ENCODE measurements at regions not wholly inside any gene's neighbourhood (a gene's known extent, or its start where the extent isn't known, plus 50 kb on each side); places are given as distances from the start of the nearest gene placed in this dataset.

DNA sequence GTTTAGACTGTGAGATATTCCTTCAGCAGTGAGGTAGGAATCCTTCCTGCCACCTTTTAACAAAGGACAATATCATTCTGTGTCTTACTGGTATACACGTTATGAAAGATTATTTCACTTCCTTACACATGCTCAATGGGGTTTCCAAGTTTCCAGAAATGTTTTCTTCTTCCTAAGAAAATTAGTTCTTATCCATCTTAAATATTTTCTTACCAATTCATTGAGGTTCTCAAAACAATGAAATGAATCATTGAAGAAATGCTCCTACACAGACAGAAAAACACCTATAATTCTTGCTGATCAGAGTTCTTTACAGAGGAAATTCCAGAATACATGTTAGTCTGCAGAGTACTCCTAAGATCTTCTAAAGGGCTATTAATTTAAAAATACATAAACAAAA, 51.4 kb upstream of the SEC61G start:
- no peak for DNase-seq

DNA sequence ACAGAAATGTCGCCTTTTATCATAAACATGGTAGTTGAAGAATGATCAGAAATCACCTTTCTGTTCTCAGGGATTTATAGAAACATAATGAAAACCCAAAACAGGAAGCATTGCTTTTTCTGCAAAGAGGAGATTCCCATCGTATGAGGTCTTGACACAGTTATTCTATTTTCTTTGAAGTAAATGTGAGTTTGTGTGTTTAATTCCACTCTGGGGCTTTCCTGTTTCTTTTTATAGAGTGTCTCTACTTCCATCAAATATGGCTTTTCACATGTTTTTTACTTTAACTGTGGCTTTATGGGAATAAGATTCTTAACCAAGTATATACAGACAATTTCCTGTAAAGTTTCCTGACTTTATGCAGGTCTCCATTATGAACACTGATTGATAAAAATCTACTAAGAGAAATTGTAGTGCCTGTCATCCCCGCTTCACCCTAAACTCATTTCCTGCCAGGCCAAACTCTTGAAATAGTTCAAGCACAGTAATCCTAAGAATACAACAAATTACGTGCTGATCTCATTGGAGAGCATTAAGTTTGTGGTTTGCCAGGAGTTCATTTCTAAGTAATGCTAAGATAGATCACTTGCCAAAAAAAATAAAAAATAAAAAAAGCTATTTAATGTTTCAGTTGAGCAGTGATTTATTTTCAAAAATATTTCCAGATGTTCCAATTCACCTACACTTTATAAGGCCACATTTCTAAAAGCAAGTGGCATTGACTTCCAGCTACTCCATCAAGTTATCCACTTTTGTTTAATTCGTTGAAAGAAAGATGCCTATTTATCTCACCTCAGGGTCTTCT, 52.2 kb upstream of the SEC61G start:
- DNase-seq = peak; percentile 75

- peak; percentile 38 for DNase-seq
Observed at GRCh38 chr7:54811846-54812254, 52.8 kb upstream of the SEC61G start.

DNA sequence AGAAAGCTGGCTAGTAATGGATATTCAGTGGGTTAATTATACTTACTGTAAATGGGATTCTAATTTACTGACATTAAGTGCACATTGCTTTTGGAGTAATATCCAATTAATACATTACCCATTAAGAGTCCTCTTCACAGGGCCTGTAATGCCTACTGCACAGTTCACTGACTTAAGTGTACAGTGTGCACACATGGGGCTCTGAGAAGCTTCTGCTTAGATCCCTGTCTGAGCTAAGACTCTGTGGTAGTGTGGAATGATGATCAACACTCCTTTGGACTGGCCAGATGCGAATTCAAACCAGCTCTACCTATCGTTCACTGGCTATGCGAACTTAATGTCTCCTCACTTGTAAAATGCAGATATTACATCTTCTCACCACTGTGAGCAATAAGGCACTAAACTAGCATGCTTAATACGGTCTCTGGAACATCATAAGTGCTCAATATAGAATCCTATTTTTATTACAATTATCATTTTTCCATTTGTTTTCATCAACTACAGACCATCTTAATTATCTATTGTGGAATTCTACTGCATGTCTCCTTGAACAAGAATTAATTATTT, 53.8 kb upstream of the SEC61G start:
- DNase-seq = no peak

DNA sequence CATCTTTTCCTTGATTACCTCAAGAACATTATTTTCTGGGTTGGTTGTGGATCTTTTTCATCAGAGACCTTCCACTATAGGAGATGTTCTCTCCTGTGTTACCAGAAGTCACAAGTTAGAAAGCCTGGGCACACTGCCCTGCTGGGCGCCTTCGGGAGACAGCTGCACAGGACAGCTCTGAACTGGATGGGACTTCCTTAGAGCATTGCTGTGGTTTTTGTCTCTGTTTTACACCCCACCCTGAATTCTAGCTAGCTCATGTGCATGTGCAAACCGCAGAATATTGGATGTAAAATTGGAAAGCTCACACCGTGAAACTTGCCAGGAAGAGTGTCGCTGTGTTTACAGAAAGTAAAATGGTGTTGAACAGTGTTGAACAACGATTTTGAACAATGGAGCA, 54.4 kb upstream of the SEC61G start:
- peak; percentile 24 for DNase-seq

- DNase-seq = no peak
Observed at GRCh38 chr7:54814401-54814800, 55.4 kb upstream of the SEC61G start.

DNA sequence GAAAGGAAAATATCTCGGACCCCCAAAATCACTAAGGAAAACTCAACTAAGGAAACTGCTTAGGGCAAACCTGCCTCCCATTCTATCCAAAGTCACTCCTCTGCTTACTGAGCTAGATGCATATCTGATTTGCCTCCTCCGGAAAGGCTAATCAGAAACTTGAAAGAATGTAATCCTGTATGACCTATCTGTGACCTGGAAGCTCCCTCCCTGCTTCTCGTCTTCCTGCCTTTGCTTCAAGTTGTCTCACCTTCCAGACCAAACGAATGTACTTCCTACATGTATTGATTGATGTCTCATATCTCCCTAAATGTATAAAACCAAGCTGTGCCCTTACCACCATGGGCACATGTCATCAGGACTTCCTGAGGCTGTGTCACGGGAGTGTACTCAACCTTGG, 58.1 kb upstream of the SEC61G start:
- no peak for DNase-seq

DNA sequence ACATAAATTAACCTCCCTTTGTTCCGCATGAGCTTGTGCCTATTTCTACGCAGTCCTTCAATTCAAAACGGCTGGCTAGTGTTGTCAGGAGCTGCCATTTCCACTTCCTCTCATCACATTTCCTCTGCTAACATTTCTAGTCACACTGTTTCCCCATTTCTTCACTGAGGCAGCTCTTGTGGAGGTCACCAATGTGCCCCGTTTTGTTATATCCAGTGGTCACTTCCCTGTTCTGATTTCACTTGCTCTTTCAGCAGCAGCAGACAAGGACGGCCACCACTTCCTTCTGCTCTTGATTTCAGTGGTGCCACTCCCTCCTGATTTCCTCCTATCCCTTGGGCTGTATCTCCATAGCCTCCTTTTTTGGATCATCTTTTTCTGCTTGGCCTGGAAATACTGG, 64.8 kb upstream of the SEC61G start:
- DNase-seq = no peak

- no peak for DNase-seq
Observed at GRCh38 chr7:54824655-54825054, 65.6 kb upstream of the SEC61G start.

DNA sequence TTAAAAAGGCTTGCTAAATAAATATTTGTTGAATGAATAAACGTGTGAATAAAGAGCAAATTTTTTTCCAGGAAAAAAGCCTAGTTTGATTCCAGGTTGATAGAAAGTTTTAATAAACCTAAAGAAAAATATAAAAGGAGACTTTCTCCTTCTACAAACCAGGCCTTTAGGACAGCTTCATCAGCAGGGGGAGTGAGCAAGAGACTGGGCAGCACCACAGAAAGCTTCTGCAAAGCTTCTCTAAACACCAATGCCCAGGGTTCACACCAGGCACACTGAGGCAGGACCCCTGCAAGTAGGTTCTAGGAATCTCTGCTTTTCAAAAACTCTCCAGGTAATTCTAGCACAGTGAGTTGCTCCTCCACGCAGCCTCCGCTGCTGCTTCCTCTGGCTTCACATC, 66.4 kb upstream of the SEC61G start:
- no peak for DNase-seq

DNA sequence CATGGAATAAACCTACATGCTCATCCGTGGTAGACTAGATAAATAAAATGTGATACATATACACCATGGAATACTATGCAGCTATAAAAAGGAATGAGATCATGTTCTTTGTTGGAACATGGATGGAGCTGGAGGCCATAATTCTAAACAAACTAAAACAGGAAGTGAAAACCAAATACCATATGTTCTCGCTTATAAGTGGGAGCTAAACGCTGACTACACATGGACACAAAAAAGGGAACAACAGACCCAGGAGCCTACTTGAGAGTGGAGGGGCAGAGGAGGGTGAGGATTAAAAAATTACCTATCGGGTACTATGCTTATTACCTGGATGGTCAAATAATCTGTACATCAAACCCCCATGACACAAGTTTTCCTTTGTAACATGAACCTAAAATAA, 68.7 kb upstream of the SEC61G start:
- DNase-seq = no peak

- DNase-seq = peak; percentile 33
Observed at GRCh38 chr7:54831046-54831643, 72.1 kb upstream of the SEC61G start.

DNA sequence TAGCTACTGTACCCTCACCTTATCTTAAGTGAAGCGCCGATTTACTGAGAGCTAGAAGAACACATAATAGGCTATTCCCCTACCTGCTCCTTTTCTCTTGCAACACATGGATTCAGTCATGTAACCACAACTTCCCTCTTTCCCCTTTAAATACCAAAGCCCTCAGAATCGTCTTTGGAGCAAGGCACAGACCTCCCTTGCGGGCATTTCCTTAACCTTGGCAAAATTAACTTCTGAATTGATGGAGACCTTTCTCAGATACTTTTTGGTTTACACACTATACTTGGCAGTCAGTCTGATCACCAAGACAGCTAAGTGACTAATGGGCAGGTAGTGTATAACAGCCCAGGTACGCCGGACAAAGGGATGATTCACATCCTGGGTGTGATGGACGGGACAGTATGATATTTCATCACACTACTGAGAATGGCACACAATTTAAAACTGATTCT, 72.7 kb upstream of the SEC61G start:
- DNase-seq = no peak

DNA sequence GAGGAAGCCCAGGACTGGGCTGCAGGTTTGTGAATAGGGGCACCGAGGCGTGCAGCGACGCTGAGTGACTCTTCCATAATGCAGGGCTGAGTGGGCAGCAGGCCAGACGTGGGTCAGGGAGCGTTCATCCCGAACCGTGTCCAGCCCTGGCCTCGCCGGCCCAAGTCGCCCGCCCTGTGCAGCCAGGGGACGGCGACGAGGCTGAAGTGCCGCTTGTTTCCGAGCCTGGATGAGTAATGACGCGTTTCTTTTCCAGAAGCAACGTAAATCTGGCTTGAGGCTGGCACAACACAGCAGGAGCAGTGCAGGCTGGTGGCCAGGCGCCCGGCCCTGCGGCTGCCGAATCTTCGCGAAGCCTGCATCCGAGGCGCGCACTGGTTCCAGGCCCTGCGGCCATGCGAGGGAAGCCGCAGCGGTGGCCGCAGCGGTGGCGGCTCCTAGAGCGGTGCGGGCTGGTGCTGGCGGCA, 74.0 kb upstream of the SEC61G start:
- DNase-seq = no peak

GRCh38 chr7:54837168-54837567, 78.2 kb upstream of the SEC61G start:
- no peak for DNase-seq

GRCh38 chr7:54837761-54838160, 78.8 kb upstream of the SEC61G start:
- no peak for DNase-seq

DNA sequence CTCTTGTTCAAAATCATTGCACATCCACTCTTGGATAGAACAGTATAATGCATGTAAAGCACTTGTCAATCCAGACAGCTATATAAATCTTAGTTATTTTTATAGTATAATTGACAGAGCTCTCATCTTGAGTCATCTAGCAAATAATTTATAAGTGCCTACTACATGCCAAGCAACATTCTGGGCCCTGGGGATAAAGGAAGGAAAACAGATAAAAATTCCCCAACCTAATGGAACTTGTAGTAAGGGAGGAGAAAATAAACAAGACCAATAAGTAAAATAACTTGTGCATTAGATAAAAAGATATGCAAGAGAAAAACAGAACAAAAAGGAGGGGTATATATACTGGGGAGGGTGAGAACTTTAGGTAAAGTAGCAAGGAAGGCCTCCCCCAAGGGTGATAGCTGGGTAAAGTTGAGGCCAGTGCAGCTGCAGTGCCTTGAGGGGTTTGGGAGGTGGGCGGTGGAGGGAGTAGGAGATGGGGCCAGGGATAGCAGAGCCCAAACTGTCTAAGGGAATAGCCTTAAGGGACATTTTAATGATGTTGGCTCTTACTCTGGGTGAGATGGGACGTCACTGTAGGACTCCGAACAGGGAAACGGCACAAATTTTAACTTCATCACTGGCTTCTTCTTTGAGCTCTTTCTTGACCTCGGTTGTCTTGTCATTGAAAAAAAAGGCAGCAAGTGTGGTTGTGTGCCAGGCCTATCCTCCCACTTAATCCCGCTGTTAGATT, 79.3 kb upstream of the SEC61G start:
- DNase-seq = peak; percentile 15

- DNase-seq = peak; percentile 28
Observed at GRCh38 chr7:54839575-54840213, 80.7 kb upstream of the SEC61G start.

- DNase-seq = peak; percentile 96
Observed at GRCh38 chr7:54841772-54842697, 83.0 kb upstream of the SEC61G start.

- no peak for DNase-seq
Observed at GRCh38 chr7:54843841-54844355, 84.9 kb upstream of the SEC61G start.

- DNase-seq = peak; percentile 31
Observed at GRCh38 chr7:54846273-54846672, 87.3 kb upstream of the SEC61G start.

All from fibroblast of skin of scalp (primary cell).